GM10266 (cell line): ENCODE measurements at regions not wholly inside any gene's neighbourhood (a gene's known extent, or its start where the extent isn't known, plus 50 kb on each side); places are given as distances from the start of the nearest gene placed in this dataset.

Experiments used
- DNase-seq: peaks from one replicate; pipeline ENCODE4 v3.0.0; 2012; ENCODE audit errors: extremely low spot score
- CTCF ChIP-seq: IDR thresholded peaks from 2 replicates; pipeline ENCODE4 v1.5.1; 2012; ENCODE audit warnings: mild to moderate bottlenecking, low read depth; ENCODE audit not compliant: control insufficient read depth, insufficient read depth; ENCODE audit errors: missing control alignments

GRCh38 chr3:102240720-102241119 lies 194.1 kb upstream of the ZPLD1 start:
- TF ChIP-seq CTCF, result no peak
- DNase-seq, result no peak

GRCh38 chr3:102248981-102249705 lies 185.7 kb upstream of the ZPLD1 start:
- no peak for TF ChIP-seq CTCF
- DNase-seq, result no peak

GRCh38 chr3:102255736-102256135 lies 179.1 kb upstream of the ZPLD1 start:
- TF ChIP-seq CTCF, result no peak
- no peak for DNase-seq

GRCh38 chr3:102258666-102259227 lies 176.1 kb upstream of the ZPLD1 start:
- TF ChIP-seq CTCF, result no peak

GRCh38 chr3:102259663-102260062 lies 175.2 kb upstream of the ZPLD1 start:
- no peak for DNase-seq
- TF ChIP-seq CTCF, result no peak

More at GRCh38 chr3:102258666-102259227, 176.1 kb upstream of the ZPLD1 start:
- peak; percentile 10 for DNase-seq

- no peak for DNase-seq
- no peak for TF ChIP-seq CTCF
Measured at GRCh38 chr3:102265720-102266119, 169.1 kb upstream of the ZPLD1 start.

GRCh38 chr3:102269406-102269805 lies 165.4 kb upstream of the ZPLD1 start:
- no peak for TF ChIP-seq CTCF
- no peak for DNase-seq
